WTC11 (cell line): ENCODE measurements at regions not wholly inside any gene's neighbourhood (a gene's known extent, or its start where the extent isn't known, plus 50 kb on each side); places are given as distances from the start of the nearest gene placed in this dataset.

Experiments
- CTCF ChIP-seq: fragments of 200-600 bp; IDR thresholded peaks from 2 replicates; pipeline ENCODE4 v1.8.0; 2022; ENCODE audit warnings: antibody characterized with exemption
- FOXP1 ChIP-seq: sonication (generic); formaldehyde crosslinking; IDR thresholded peaks from 2 replicates; pipeline ENCODE4 v1.8.0; 2022; ENCODE audit warnings: missing genetic modification reagents, mild to moderate bottlenecking, moderate library complexity, borderline replicate concordance
- TF ChIP-seq, protein P1 (sequence below): sonication (generic); formaldehyde crosslinking; IDR thresholded peaks from 2 replicates; pipeline ENCODE4 v1.8.1; 2022; ENCODE audit warnings: mild to moderate bottlenecking, moderate library complexity, missing genetic modification reagents

GRCh38 chr3:80050826-80051601 is 283.2 kb upstream of the ROBO1 start:
- TF ChIP-seq, protein P1, sequence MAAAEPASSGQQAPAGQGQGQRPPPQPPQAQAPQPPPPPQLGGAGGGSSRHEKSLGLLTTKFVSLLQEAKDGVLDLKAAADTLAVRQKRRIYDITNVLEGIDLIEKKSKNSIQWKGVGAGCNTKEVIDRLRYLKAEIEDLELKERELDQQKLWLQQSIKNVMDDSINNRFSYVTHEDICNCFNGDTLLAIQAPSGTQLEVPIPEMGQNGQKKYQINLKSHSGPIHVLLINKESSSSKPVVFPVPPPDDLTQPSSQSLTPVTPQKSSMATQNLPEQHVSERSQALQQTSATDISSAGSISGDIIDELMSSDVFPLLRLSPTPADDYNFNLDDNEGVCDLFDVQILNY (CRISPR knock-in tag), result no peak
- TF ChIP-seq FOXP1 (CRISPR knock-in tag) (no peak), CTCF (no peak)
